SK-MEL-5 (cell line): ENCODE measurements at regions not wholly inside any gene's neighbourhood (a gene's known extent, or its start where the extent isn't known, plus 50 kb on each side); places are given as distances from the start of the nearest gene placed in this dataset.

Experiments used
- DNase-seq: peaks from one replicate; pipeline ENCODE4 v3.0.0-alpha.2; 2016; ENCODE audit warnings: low read depth, low spot score
- in situ Hi-C: cut with HindIII; loops from 2 replicates; pipeline ENCODE4 v1.10.0; 2016; ENCODE audit warnings: low sequenced_read_pairs, high pct_unique_total_duplicates, low pct_unique_long_range_greater_than_20kb

DNA sequence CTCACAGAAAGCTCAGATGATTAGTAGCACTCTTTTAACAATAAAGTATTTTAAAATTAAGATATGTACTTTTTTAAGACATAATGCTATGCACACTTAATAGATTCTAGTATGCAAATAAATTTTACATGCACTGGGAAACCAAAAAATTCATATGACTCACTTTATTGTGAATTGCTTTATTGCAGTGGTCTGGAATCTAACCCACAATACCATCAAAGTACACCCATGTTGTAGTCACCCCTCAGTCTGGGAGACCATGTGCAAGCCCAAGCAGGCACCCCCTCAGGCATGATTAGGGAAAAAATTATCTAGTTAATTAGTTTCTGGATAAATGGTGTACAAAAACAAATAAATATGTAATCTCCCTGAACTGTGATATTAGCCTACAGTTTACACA is 649.0 kb upstream of the HS6ST1 start:
- no peak for DNase-seq
- in situ Hi-C loops = no loop called here

DNA sequence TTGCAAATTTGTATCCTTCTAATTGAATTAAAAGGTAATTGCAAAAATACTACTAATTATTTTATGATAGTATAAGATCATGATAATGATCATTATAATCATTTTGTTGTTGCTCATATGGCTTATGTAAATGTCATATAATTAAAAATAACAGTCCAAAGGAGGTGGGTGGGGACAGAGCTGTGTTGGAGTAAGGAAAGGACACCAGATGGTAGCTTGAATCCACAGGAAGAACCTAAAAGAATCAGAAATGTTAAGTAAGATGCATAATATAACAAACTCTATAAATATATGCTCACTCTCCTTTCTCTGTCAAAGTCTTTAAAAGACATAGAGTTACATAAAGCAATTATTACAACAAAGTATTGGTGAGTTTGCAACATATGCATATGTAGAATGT is 650.7 kb upstream of the HS6ST1 start:
- in situ Hi-C loops = no loop called here
- DNase-seq = no peak

- in situ Hi-C loops = no loop called here
- DNase-seq = no peak
Measured at GRCh38 chr2:128970332-128971116, 651.9 kb upstream of the HS6ST1 start.

- in situ Hi-C loops = no loop called here
- DNase-seq = no peak
Measured at GRCh38 chr2:128973566-128973965, 654.9 kb upstream of the HS6ST1 start.

DNA sequence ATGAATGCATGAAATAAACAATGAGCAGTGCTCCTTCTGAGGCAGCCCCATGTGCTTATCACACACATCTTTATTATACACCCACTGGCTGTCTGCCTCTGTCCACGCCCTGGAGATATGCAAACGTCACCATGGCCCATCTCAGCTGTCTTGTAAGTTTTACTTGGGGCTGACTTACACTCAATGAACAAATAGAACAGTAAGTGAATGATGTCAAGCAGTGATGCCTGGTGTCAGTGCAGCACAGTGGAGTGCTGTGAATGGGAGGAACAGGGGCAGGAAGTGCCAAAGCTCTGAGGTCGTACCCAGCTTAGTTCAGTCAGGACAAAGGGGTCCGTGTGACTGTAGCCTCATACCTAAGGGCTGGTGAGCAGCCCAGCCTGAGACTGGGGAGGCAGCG is 659.5 kb upstream of the HS6ST1 start:
- in situ Hi-C loops = no loop called here

GRCh38 chr2:128979182-128979581 is 660.5 kb upstream of the HS6ST1 start:
- DNase-seq = no peak
- in situ Hi-C loops = no loop called here

More for the DNA sequence above, 659.5 kb upstream of the HS6ST1 start:
- no peak for DNase-seq

- DNase-seq = no peak
- in situ Hi-C loops = no loop called here
Measured at GRCh38 chr2:128980475-128980874, 661.8 kb upstream of the HS6ST1 start.

DNA sequence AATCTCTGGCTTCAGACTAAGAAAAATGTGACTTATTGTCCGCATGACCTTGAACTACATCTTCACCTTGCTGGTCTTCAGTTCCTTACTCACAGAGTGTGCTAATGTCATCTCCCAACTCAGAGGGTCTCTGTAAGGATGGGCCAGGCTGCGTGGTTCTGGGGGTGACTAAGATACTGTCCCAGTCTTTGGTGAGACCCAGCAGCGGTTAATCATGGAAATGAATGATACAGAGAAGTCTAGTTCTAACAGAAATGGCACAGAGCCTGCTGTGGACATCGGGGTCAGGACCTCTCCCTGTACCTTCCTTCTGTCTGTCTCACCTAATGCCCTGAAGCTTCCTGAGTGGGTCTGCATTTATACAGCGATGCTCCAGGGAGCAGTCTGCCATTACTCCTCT is 662.7 kb upstream of the HS6ST1 start:
- in situ Hi-C loops = no loop called here
- DNase-seq = no peak

- in situ Hi-C loops = no loop called here
- DNase-seq = no peak
Measured at GRCh38 chr2:128982001-128982400, 663.3 kb upstream of the HS6ST1 start.

- no peak for DNase-seq
- in situ Hi-C loops = no loop called here
Measured at GRCh38 chr2:128982670-128983069, 664.0 kb upstream of the HS6ST1 start.

DNA sequence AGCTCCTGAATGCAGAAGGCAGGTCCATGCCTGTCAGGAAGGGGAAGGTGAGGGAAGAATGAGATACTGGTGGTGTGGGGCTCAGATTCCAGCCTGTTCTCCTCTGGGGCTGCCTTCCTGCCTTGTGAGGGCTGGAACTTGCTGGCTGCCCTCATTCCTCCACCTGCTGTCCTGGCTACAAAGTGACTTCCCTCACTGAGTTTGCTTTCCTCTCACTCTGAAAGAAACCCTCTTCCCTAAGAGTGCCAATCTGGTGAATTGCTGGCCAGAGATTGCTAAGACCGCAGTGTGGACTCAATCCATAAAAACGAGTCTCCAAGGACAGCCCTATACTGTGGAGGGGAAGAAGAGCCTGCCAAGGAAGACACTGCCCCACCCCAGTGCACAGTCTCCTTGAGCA is 664.4 kb upstream of the HS6ST1 start:
- DNase-seq = no peak
- in situ Hi-C loops = no loop called here

DNA sequence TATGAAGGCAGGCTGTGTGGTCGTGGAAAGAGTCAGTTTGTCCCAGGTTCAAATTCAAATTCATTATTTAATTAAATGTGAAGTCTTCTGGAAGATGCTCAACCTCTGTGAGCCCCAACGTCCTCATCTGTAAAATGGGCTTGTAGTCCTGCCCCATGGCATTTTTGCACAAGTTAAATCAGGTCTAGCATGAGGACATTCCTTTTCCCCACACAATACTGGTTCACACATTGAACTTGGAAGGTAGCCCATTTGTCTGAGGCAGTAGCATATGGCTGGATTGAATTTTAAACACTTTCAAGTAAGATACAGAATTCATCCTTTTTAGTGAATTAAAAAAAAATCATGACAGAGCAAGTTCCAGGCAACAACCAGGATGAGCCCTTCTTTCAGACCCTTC is 665.4 kb upstream of the HS6ST1 start:
- no peak for DNase-seq
- in situ Hi-C loops = no loop called here

GRCh38 chr2:128984855-128985254 is 666.2 kb upstream of the HS6ST1 start:
- in situ Hi-C loops = no loop called here
- no peak for DNase-seq

GRCh38 chr2:128986026-128986715 is 667.5 kb upstream of the HS6ST1 start:
- in situ Hi-C loops = no loop called here
- DNase-seq = no peak

- no peak for DNase-seq
- in situ Hi-C loops = no loop called here
Measured at GRCh38 chr2:128986867-128987268, 668.2 kb upstream of the HS6ST1 start.

- DNase-seq = no peak
- in situ Hi-C loops = no loop called here
Measured at GRCh38 chr2:128988326-128988725, 669.7 kb upstream of the HS6ST1 start.

- in situ Hi-C loops = no loop called here
- no peak for DNase-seq
Measured at GRCh38 chr2:128988967-128989366, 670.3 kb upstream of the HS6ST1 start.

- in situ Hi-C loops = no loop called here
- no peak for DNase-seq
Measured at GRCh38 chr2:128995086-128995485, 676.4 kb upstream of the HS6ST1 start.

- in situ Hi-C loops = no loop called here
- no peak for DNase-seq
Measured at GRCh38 chr2:128996078-128996477, 677.4 kb upstream of the HS6ST1 start.
